SIG-M5 treated with dmso at 0.1 percent for 504 hours (cell line): ENCODE measurements at regions not wholly inside any gene's neighbourhood (a gene's known extent, or its start where the extent isn't known, plus 50 kb on each side); places are given as distances from the start of the nearest gene placed in this dataset.

Experiments used
- DNase-seq: peaks from one replicate; lab custom pipeline; 2025; ENCODE audit not compliant: unreplicated experiment; lab: John Stamatoyannopoulos, UW

DNA sequence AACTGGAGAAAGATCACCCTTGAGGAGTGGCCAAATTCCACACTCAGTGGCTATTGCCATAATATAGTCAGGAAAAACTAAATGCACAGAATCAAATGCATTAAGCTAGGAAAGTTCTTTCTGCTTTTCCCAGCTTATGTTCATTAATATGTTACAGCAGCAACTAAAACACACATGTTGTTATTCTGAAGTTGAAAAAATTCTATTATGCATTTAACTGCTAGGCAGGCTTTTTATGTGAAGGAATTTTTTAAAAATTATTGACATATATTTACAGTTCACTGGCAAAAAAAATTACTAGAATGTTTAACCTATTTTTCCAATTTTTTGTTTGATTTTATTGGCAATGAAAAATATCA lies 135.2 kb upstream of the IL12A start:
- DNase-seq: no peak

DNA sequence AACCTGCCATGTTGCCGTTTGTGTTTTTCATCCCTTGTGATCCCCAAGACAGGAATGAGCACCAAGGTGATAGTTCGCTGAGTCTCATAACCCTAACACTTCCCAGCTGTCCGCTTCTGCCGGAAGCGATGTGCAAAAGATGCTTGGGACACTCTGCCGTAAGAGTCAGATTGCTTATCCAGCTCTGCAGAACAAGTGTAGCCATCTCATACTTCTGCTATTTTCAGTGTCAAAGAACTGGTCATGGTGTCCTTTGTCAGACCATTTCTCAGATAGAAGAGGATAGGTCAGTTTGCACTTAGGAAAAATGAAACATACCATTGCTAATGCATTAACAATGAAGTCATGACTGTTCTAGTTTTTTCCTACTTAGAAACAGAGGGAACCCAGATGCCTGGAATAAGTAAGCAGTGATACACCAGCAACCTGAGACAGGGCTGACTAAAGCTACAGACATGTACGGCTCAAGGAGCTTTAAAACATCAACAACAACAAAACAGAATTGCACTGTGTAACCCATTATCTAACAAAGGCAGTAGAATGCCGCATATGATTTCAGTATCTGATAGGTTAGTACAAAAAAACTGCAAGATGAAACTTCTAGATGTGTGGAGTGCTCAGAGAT lies 134.0 kb upstream of the IL12A start:
- no peak for DNase-seq

DNA sequence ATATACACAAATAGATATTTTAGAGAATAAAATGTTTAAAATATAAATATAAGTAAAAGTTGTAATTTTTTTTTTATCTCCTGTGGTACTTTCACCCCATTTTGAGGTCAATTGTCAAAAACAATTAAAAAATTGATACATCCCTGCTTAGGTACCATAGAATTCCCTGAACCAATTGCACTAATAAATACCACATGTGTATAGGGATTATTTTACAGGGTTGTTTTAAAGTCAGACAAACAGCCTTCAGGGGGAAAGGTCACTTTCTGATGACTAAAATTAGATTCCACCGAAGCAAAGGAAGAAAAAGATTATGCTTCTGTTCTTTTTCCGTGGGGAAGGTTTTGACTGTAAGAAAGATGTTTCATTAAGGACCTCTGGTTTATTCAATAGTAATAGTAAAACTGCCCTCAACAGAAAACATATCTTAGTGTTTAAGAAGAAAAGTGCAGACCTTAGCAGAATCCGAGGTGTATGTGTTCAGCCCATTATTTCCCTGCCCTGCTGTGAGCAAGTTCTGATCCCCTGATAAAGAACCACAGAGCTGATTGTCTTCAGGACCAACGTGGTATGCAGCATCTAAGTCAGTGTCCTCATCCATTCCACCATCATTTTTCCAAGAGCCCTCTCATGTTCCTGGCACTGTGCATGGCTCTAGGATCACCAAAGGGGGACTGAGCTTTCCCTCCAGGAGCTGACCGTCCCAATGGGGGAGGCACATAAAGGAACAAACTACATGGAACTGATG lies 132.9 kb upstream of the IL12A start:
- no peak for DNase-seq

DNA sequence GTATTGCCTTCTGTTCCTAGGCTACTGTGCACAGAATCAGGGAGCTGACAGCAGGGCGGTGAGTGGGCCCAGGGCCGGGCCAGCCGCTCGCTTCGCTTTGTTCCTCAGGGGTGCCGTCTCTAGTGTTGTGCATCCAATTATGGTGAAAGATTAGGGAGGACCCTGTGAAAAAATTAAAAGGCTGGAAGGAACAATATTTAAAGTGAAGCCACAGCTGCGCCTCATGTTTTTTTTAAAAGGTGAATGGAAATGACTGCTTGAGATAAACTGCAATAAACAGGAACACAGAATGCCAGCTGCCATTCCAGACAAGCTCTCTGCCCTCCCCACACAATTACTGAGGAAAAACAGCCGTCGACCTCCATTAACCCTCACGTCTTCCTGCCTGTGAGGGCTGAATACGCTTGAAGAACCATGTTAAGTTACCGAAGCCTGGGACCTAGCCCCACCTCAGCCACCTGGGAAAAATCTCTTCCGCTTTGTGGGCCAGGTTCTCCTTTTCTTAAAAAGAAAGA lies 132.0 kb upstream of the IL12A start:
- DNase-seq: no peak

DNA sequence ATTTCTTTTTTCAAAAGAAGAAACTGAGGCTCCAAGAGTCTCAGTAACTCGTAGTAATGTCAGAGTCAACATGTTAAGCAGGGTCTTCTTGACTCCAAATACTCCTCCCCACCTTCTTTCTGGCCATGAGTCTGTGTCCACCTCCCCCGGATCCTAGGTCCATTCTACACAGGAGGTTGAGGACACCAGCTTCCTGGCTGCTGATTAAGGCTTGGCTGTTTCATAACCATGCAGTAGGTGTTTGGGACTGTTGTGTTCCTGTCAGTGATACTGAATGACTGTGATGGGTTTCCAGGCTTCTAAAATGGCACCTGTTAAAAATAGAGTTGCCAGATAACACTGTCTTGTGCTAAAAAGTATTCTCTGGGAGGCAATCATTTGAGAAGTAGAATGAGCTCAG lies 130.8 kb upstream of the IL12A start:
- DNase-seq: no peak

DNA sequence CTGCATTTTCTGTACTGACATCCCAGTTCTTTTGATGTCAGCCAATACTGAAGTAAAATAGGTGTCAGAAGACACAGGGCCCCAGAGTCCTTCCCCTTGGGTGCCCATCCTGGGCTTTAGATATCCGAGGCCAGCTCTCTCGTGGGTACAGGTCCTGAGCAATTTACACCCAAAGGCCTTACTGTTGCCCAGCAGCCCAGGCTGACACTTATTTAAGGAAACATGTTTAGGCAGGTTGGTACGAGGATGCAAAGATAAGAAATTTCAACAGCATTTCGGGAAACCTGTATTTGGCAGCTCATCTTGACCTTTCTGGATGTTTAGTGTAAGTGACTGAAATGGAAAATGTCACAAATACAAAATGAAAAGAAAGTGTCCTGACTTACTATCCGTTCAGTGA lies 130.0 kb upstream of the IL12A start:
- no peak for DNase-seq

DNA sequence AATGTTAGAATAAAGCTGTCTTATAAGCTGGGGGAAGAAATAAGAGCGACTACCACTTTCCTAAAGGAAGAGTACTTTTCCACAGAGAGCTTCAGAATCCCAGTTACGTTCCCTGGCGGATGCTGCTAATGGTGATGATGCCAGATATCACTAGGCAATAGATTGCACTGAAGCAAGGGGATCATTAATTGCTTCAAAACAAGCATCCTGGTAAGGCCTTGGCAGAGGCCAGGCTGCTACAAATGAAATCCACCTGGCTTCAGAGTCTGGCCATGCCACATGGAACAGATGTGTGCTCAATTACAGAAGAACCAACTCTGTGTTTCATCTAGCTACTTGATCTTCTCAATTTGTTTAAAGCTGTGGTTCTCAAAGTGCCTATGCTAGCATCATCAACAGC lies 129.2 kb upstream of the IL12A start:
- DNase-seq: no peak

DNA sequence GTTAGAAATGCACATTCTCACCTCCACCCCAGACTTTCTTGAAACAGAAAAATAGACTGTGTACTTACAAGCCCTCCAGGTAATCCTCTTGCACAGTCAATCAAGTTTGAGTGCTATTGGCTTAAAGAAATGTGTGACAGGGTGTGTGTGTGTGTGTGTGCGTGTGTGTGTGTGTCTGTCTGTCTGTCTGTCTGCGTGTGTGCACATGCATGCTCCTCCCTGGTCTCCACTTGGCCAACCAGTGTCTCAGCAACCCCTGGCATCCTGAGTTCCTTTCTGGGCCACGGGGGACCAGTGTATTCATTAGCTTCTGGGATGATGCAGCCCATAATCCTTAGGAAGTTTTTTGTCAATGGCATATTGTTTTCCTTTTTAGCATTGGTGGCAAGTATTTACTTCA lies 128.8 kb upstream of the IL12A start:
- DNase-seq: no peak

DNA sequence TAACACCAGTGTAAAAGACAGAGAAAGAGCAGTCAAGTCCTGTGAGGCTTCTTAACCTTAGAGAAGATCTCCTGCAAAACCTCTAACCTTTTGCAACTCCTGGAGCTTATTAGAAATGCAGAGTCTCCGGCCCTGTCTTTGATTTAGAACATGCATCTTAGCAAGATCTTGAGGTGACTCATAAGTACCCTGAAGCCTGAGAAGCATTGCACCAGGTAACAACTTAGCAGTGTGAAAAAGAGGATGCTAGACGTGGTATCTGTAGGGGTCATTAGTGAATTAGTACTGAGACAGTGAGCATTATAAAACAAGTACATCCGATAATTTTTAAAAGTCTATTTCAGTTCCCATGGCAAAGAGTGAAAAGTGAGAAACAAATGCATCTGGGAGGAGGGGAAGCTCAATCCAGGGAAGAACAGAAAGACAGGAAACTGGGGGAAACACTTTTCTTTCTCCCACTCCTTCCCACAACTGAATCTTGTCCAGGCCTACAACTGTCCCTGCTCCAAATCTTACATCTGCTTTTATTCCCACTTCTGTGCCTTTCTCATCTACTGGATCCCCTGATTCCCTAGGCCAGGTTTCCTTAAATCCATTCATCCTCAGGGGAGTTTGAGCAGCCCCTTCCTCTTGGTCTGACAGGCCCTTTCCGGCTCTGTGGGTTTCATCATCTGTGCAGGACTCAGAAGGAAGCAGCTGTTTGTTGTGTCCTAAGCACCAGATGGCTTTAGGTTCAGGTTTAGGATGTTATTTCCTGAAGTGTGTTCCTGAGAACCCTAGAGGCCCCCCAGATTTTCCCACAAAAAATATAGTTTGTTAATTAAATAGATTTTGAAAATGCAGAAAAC lies 128.1 kb upstream of the IL12A start:
- no peak for DNase-seq

DNA sequence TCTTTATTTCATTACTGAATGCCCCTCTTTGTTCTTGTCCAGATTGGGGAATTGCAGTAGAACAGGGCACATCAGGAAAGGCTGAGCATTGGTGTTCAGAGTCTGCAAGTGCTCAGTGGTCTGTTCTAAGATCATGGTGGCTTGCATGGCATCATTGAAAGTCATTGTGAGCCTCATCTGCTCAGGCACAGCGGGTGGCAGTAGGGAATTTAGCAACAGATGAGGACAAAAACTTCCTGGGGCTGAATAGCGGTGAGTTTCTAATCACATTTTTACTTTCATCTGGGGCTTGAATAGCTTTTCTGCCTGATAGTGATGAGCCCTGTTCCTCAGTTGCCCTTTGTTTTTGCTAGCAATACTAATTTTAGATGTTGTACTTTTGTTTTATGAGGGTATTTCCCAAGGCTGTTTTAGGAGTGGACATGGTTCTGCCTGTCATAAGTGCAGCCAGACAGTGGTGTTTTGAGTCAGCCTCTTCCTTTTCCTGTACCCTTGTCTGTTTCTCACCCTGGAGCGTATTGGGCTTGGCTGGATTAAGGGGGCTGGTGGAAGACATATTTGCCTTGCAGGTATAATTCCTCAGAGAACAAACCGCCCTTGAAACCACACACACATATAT lies 127.2 kb upstream of the IL12A start:
- DNase-seq: no peak

DNA sequence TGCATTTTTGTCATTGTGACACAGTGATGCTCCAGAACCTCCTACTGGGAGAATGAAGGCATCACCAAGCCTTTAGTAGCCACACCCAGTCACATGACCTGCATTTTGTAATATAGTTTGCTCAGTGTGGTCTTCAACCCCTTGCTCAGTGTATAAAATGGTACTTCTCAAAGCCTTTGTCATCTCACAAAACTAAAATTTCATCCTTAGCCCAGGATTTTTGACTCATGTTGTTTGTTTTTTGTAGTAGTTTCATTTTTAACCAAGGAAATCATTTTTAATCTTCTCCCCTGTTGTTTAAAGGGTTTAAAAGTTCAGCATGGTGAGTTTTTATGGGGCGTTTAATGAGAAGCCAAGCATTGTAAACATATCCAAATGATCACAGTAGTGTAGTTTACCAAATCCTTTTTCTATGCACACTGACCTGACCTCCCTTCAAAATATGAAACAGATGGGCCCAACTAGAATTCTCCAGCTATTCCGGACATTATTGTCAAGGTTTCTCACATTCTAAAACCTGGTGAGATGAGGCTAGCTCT lies 123.5 kb upstream of the IL12A start:
- no peak for DNase-seq

DNA sequence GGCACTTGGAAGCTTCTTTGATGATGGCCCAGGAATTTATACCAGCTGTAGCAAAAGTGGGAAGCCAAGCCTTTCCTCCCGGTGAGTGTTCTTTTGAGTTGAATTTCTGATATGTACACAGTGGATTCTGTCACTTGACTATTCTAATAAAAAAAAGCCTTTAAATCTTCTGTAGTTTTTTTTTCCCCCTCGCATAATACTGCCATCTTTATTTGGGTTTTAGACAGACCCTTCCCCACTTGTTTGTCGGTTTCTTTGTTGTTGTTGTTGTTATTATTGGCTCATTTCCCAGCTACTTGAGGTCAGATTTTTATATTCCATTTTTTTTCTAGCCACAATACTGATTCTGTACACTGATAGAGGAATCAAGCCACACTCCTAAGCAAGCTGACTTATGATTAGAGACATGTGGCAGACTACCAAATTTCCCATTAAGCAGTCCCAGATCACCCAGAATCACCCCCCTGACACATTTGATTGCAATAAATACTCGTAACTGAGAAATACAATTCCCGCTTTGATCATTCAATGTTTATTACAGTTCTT lies 122.4 kb upstream of the IL12A start:
- DNase-seq: no peak

DNA sequence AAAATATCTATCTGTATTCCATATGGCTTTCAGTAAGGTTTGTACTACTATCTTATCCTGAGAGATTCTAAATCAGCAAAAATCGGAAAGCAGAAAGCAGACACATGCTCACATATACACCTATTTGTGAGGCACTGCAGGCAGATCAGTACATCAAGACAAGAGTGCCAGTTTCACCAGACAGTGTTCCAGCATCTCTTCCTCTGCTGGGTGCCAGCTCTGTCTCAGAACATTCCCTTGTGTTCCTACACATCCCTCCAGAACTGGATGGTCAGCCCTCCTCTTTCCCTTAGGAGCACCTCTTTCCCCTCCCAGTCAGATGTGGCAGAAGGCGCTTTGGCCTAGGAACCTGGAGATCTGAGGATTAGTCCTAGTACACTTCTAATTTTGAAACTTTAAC lies 121.3 kb upstream of the IL12A start:
- no peak for DNase-seq

DNA sequence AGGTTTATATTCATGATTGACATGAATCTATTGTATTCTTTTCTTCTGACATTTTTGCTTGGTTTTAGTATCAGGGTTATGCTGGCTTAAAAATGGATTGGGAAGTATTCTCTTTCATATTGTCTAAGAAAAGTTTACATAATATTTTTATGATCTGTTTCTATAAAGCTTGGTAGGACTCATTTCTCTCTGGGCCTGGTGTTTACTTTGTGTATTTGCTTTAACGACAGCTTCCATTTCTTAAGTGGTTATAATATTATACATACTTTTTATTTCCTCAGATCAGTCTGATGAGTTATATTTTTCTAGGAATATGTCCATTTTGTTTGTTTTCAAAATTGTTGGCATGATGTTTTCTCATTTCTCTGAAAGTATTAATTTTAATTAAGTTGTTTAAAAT lies 117.9 kb upstream of the IL12A start:
- no peak for DNase-seq

DNA sequence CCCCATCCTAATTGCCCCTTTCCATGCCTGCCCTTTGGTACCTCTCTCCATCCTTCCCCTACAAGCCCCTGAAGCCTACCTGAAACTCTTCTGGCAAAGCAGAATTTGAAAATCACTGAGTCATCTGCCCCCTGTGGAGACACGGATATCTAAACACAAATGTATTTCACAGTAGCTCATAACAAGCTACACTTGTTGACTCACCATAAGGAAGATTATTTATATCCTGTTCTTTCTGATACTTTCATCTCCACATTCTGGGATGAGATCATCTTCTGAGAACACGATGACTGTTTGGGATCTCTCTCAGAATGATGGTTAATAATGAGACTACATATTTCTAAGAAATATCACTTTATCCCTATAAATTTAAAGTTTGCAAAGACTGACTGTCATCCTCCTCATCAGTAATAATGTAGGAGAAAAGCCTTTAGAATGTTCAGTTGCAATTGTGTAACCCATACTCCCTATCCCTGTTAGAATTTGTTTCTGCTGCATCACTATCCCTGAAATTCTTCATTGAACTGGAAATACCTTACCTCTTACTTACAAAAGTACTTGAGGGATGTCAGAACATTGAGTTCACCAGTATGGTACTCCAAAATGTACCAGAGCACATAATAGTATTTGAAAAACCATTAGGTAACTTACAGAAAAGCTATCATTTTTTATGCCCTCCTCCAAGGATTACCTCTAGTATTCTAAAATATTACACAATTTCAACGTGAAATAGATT lies 116.1 kb upstream of the IL12A start:
- DNase-seq: peak; percentile 39

DNA sequence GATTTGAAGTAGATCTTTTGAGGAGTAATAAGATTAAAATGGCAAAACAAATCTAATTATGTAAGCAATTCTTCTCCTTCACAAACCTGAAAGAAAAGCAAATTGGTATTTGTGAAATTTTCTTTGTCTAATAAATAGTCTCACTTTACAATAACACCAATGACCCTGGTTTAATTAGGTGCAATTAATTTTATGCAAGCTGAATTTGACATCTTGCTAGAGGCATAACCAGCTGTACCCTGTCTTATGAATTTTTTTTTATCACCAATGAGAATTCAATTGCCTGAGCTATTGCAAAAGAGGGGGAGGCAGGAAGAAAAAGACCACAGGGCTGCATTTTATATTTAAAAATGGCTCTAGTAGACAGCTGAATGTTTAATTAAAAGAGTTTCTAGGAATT lies 113.5 kb upstream of the IL12A start:
- DNase-seq: no peak

DNA sequence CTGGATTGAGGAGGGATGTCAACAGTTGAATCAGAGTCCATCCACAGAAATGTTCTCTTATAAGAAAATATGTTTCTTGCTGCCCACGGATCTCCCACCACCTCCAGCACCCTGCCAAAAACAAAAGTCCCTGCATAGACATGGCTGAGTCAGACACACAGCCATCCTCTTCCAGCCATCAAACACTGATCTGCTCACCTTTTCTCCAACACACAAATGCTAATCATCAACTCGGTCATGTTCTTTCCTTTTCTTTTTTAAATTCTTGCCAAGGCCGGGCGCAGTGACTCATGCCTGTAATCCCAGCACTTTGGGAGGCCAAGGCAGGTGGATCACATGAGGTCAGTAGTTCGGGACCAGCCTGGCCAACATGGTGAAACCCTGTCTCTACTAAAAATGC lies 110.7 kb upstream of the IL12A start:
- no peak for DNase-seq

DNA sequence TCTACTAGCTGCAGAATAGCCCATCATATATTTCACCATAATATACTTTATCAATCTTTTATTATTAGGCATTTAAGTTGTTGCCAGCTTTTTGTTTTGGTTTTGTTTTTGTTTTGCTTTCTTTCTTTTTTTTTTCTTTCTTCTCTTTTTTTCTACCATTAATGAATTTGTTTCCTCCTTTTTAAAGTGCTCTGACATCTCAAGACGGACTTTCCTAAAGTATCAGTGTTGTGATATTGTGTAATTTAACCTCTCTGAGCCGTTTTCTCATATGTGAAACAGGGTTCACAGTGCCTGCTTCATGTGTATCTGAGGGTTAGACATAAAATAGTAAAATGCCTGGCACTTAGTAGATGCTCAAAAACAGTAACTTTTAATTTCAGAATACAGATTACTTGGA lies 109.5 kb upstream of the IL12A start:
- DNase-seq: no peak

DNA sequence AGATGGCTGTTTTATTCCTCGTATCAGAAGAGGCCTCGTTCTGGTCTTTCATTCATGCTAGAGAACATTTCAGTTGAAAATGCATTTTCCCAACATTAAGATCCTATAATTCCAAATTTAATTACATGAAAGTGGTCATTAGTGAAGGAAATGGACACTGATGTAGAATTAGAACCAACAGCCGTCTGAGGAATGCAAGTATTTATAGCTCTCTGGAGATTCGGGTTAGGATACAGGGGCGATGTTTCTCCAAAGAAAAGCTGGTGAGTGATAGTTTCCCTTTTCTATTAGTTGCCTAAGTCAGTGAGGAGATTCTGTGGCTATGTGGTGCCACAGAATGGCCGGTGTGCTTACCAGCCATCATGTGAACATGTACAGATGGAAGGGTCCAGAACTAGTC lies 109.0 kb upstream of the IL12A start:
- no peak for DNase-seq

DNA sequence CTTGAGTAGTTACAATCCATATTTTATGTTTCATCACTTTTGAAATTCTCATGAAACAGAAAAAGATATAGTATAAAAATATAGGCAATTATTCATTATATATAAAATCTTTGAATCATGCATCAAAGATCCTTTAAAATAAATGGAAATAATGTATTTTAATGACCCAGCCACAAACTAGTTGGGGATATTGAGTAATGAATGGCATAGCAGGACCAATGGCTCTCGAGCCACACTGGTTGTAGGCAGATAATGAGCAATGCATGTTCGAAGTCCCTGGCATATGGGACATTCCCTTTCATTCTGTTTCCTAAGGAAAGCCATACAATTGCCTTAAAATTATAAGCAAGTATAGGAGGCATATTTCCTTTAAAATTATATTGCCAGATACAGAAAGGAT lies 107.4 kb upstream of the IL12A start:
- DNase-seq: no peak
